Liver (tissue), 8 donors: ENCODE measurements at regions not wholly inside any gene's neighbourhood (a gene's known extent, or its start where the extent isn't known, plus 50 kb on each side); places are given as distances from the start of the nearest gene placed in this dataset.
A peak's percentile ranks its signal among the peaks of the same experiment; 100 is the strongest.

Source experiments
- DNase-seq: peaks from one replicate; pipeline ENCODE4 v3.0.0-alpha.2; 2017; ENCODE audit warnings: low spot score
- H3K27ac ChIP-seq, 2 donors: one replicate each; pipeline ENCODE4 v1.7.0; 2013; ENCODE audit warnings: inconsistent platforms in 2 of 2, low read length in 2 of 2, control low read depth in 1 of 2, low read depth in 1 of 2, mild to moderate bottlenecking in 1 of 2
- H3K27me3 ChIP-seq, 4 donors: one replicate each; pipeline versions ENCODE4 v1.6.1 to v1.7.0; 2013; ENCODE audit warnings: low read length in 3 of 4, inconsistent platforms in 1 of 4, mild to moderate bottlenecking in 1 of 4, moderate library complexity in 1 of 4; ENCODE audit not compliant: control insufficient read depth in 4 of 4, insufficient read depth in 4 of 4
- H3K36me3 ChIP-seq, 4 donors: one replicate each; pipeline versions ENCODE4 v1.6.1 to v1.7.0; 2013; ENCODE audit warnings: low read length in 3 of 4, mild to moderate bottlenecking in 3 of 4, low read depth in 1 of 4, moderate library complexity in 1 of 4; ENCODE audit not compliant: control insufficient read depth in 4 of 4, insufficient read depth in 3 of 4
- H3K4me1 ChIP-seq, 4 donors: one replicate each; pipeline versions ENCODE4 v1.6.1 to v1.7.0; 2013; ENCODE audit warnings: low read length in 3 of 4, mild to moderate bottlenecking in 3 of 4, moderate library complexity in 1 of 4; ENCODE audit not compliant: control insufficient read depth in 4 of 4, insufficient read depth in 4 of 4
- H3K4me3 ChIP-seq, 3 donors: one replicate each; pipeline versions ENCODE4 v1.6.1 to v1.7.0; 2013; ENCODE audit warnings: low read length in 3 of 3, control low read depth in 1 of 3, low read depth in 1 of 3, mild to moderate bottlenecking in 1 of 3
- H3K9ac ChIP-seq, 2 donors: one replicate each; pipeline ENCODE4 v1.7.0; 2013; ENCODE audit warnings: low read length in 2 of 2, mild to moderate bottlenecking in 2 of 2, moderate library complexity in 2 of 2, control low read depth in 1 of 2, low read depth in 1 of 2
- H3K9me3 ChIP-seq, 4 donors: one replicate each; pipeline versions ENCODE4 v1.6.1 to v1.7.0; 2013; ENCODE audit warnings: low read length in 3 of 4; ENCODE audit not compliant: control insufficient read depth in 4 of 4
- FOXA1 ChIP-seq: IDR thresholded peaks from 2 replicates; pipeline ENCODE4 v1.6.1; 2016; ENCODE audit warnings: antibody characterized with exemption
- GABPA ChIP-seq, 2 donors: IDR thresholded peaks in 1 of 2; conservative IDR thresholded peaks in 1 of 2; 2 replicates each; pipeline ENCODE4 v1.6.1; 2016; ENCODE audit warnings: antibody characterized with exemption in 2 of 2, mild to moderate bottlenecking in 1 of 2, moderate library complexity in 1 of 2
- HNF4A ChIP-seq, 2 donors: conservative IDR thresholded peaks; 2 replicates each; pipeline ENCODE4 v1.6.1; 2016; ENCODE audit warnings: antibody characterized with exemption in 2 of 2, mild to moderate bottlenecking in 2 of 2
- NR2F2 ChIP-seq: IDR thresholded peaks from 2 replicates; pipeline ENCODE4 v1.6.1; 2016; ENCODE audit warnings: antibody characterized with exemption
- RAD21 ChIP-seq, 2 donors: IDR thresholded peaks; 2 replicates each; pipeline ENCODE4 v1.6.1; 2016; ENCODE audit warnings: antibody characterized with exemption in 2 of 2, mild to moderate bottlenecking in 2 of 2
- RXRA ChIP-seq, 2 donors: IDR thresholded peaks; 2 replicates each; pipeline ENCODE4 v1.6.1; 2017 to 2018; ENCODE audit warnings: antibody characterized with exemption in 2 of 2, mild to moderate bottlenecking in 1 of 2
- SP1 ChIP-seq: IDR thresholded peaks from 2 replicates; pipeline ENCODE4 v1.6.1; 2018; ENCODE audit warnings: antibody characterized with exemption, mild to moderate bottlenecking
- TAF1 ChIP-seq: conservative IDR thresholded peaks from 2 replicates; pipeline ENCODE4 v1.6.1; 2016; ENCODE audit warnings: antibody characterized with exemption, mild to moderate bottlenecking
- WGBS: extraction: QIAGEN DNeasy Blood & Tissue Kit; methylation state at CpG from one replicate; pipeline ENCODE4 v1.1.7; 2013; 5-methylcytosine and 5-hydroxymethylcytosine counted together
- TF ChIP-seq, protein P1 (sequence below): fragments of 150-350 bp; IDR thresholded peaks from 2 replicates; pipeline ENCODE4 v1.5.1; 2017; ENCODE audit warnings: improper control_type of control experiment, low read depth, low read length; ENCODE audit not compliant: missing input control
- TF ChIP-seq, protein P2 (sequence below): IDR thresholded peaks from 2 replicates; pipeline ENCODE4 v1.6.1; 2016; ENCODE audit warnings: antibody characterized with exemption
- TF ChIP-seq, protein P3 (sequence below): IDR thresholded peaks from 2 replicates; pipeline ENCODE4 v1.6.1; 2016; ENCODE audit warnings: antibody characterized with exemption, mild to moderate bottlenecking
- TF ChIP-seq, protein P4 (sequence below): IDR thresholded peaks from 2 replicates; pipeline ENCODE4 v1.6.1; 2016; ENCODE audit warnings: antibody characterized with exemption
- donor health status: healthy.
- donor health status: healthy.
- donor health status: healthy.
- donor health status: healthy.
- donor health status: healthy.

DNA sequence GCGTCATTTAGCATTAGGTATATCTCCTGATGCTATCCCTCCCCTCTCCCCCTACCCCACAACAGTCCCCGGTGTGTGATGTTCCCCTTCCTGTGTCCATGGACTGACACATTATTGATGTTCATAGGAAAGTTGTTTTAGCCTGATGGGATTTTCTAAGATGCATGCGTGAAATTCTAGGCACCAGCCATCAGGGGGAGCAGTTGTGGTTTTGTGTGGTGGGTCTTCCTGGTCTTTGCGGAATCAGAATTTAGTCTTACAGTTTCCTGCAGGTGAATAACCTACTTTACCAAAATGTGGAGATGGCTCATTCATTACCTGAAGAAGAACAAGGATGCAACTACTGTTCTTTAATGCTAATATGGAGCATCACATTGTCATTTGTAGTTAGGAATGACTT, 455.0 kb upstream of the THBS1 start:
- peaks cover 0 to 5% (median 0%) of the 10 kb centered on the region in 4 donors for H3K27me3 ChIP-seq
- peak; percentile 54 for DNase-seq
- H3K9ac ChIP-seq = no peak overlapping the region
- H3K36me3 ChIP-seq = no peaks in the 10 kb centered on the region
- no peak overlapping the region for H3K4me3 ChIP-seq
- H3K9me3 ChIP-seq = peaks cover 0 to 5% (median 0%) of the 10 kb centered on the region in 4 donors
- WGBS = 22% methylated on average over 4 of the region's 4 CpGs
- TF ChIP-seq, protein P1, sequence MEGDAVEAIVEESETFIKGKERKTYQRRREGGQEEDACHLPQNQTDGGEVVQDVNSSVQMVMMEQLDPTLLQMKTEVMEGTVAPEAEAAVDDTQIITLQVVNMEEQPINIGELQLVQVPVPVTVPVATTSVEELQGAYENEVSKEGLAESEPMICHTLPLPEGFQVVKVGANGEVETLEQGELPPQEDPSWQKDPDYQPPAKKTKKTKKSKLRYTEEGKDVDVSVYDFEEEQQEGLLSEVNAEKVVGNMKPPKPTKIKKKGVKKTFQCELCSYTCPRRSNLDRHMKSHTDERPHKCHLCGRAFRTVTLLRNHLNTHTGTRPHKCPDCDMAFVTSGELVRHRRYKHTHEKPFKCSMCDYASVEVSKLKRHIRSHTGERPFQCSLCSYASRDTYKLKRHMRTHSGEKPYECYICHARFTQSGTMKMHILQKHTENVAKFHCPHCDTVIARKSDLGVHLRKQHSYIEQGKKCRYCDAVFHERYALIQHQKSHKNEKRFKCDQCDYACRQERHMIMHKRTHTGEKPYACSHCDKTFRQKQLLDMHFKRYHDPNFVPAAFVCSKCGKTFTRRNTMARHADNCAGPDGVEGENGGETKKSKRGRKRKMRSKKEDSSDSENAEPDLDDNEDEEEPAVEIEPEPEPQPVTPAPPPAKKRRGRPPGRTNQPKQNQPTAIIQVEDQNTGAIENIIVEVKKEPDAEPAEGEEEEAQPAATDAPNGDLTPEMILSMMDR = peak; percentile 70
- TF ChIP-seq FOXA1 (no peak), RAD21 (IDR thresholded peaks at IDR 0.05) (peak; percentile 82 to 86), HNF4A (conservative IDR thresholded peaks at IDR 0.05) (no peak), NR2F2 (no peak)
- TF ChIP-seq, protein P2, sequence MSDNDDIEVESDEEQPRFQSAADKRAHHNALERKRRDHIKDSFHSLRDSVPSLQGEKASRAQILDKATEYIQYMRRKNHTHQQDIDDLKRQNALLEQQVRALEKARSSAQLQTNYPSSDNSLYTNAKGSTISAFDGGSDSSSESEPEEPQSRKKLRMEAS = no peak
- H3K27ac ChIP-seq = no peak overlapping the region
- H3K4me1 ChIP-seq = no peaks in the 10 kb centered on the region

DNA sequence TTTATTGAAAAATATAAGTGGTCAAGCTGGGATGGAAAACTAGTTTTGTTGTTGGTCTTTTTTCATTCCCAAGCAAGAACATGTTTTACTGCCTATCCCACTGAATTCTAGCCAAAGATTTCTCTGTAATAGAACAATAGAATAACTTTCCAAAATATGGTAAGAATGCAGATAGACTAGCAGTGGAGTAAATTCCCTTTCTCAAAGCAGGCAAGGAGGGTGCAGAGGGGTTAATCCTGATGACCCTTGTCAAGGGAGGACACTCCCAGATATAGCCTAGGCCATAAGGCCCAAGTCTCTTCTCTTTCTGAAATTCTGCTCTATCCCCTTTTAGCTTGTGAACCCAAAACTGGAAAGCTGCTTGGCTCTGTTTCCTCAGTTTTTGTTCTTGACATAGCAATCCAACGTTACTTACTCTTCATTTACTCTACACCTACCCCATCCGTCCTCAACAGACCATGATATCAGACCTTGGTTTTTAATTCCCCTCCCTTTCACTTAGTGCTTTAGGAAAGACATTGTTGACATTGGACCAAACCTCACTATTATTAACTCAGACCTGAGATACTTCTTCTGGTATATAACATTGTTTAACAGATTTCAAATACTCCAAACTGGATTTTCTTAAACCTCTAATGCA, 453.6 kb upstream of the THBS1 start:
- Histone ChIP-seq H3K27me3 (no peaks in the 10 kb centered on the region), H3K9me3 (no peaks in the 10 kb centered on the region), H3K9ac (no peak overlapping the region), H3K4me3 (no peak overlapping the region), H3K36me3 (no peaks in the 10 kb centered on the region), H3K27ac (no peak overlapping the region), H3K4me1 (no peaks in the 10 kb centered on the region)
- DNase-seq = no peak
- no peak for TF ChIP-seq SP1
- TF ChIP-seq, protein P3, sequence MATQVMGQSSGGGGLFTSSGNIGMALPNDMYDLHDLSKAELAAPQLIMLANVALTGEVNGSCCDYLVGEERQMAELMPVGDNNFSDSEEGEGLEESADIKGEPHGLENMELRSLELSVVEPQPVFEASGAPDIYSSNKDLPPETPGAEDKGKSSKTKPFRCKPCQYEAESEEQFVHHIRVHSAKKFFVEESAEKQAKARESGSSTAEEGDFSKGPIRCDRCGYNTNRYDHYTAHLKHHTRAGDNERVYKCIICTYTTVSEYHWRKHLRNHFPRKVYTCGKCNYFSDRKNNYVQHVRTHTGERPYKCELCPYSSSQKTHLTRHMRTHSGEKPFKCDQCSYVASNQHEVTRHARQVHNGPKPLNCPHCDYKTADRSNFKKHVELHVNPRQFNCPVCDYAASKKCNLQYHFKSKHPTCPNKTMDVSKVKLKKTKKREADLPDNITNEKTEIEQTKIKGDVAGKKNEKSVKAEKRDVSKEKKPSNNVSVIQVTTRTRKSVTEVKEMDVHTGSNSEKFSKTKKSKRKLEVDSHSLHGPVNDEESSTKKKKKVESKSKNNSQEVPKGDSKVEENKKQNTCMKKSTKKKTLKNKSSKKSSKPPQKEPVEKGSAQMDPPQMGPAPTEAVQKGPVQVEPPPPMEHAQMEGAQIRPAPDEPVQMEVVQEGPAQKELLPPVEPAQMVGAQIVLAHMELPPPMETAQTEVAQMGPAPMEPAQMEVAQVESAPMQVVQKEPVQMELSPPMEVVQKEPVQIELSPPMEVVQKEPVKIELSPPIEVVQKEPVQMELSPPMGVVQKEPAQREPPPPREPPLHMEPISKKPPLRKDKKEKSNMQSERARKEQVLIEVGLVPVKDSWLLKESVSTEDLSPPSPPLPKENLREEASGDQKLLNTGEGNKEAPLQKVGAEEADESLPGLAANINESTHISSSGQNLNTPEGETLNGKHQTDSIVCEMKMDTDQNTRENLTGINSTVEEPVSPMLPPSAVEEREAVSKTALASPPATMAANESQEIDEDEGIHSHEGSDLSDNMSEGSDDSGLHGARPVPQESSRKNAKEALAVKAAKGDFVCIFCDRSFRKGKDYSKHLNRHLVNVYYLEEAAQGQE = peak; percentile 61
- no peak for TF ChIP-seq RAD21 (IDR thresholded peaks at IDR 0.05)
- 72% methylated on average over 2 of the region's 2 CpGs for WGBS

DNA sequence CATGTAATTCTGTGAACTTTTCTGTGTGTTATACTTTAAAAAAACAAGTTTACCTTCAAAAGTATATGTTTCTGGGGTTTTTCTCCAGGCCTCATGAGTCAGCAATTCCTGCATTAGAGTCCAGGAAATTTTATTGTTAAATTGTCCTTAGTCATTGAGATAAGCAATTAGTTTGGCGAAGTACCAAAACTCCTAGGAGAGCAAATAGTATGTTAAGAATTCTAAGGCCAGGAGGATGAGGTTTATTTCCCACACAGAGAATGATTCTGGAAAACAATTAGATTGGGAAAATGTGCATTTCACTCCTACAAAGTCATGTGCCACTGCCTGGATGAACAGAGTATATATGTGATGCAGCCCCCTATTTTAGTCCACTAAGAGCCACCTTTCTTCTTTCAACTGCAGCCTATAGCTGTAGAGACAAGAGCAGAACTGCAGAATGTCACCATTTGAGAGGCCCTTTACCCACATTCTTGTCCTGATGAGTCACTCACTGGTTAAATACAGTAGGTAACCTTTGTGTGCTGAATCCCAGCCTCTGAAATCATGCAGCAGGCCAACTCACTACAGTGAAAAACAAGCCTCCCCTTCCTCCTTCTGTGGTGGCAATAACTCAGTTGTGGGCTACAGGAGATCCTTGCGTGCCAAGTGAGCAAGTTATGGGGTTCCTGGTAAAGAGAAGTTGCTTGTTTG, 452.8 kb upstream of the THBS1 start:
- Histone ChIP-seq H3K36me3 (no peaks in the 10 kb centered on the region), H3K27me3 (no peaks in the 10 kb centered on the region), H3K4me1 (no peaks in the 10 kb centered on the region), H3K4me3 (no peak overlapping the region), H3K27ac (peak overlapping the region in 1 of 2 donors; percentile 13), H3K9ac (no peak overlapping the region), H3K9me3 (no peaks in the 10 kb centered on the region)
- DNase-seq = no peak
- 75% methylated on average over 2 of the region's 2 CpGs for WGBS
- TF ChIP-seq RAD21 (IDR thresholded peaks at IDR 0.05) (peak in 1 of 2 donors; percentile 4), GABPA (IDR thresholded peaks at IDR 0.05 in 1 of 2, conservative IDR thresholded peaks at IDR 0.05 in 1 of 2) (no peak), RXRA (IDR thresholded peaks at IDR 0.05) (peak in 1 of 2 donors; percentile 25), HNF4A (conservative IDR thresholded peaks at IDR 0.05) (no peak), NR2F2 (no peak), TAF1 (no peak)
- TF ChIP-seq, protein P2 = no peak
- TF ChIP-seq, protein P1 = no peak
- TF ChIP-seq, protein P4, sequence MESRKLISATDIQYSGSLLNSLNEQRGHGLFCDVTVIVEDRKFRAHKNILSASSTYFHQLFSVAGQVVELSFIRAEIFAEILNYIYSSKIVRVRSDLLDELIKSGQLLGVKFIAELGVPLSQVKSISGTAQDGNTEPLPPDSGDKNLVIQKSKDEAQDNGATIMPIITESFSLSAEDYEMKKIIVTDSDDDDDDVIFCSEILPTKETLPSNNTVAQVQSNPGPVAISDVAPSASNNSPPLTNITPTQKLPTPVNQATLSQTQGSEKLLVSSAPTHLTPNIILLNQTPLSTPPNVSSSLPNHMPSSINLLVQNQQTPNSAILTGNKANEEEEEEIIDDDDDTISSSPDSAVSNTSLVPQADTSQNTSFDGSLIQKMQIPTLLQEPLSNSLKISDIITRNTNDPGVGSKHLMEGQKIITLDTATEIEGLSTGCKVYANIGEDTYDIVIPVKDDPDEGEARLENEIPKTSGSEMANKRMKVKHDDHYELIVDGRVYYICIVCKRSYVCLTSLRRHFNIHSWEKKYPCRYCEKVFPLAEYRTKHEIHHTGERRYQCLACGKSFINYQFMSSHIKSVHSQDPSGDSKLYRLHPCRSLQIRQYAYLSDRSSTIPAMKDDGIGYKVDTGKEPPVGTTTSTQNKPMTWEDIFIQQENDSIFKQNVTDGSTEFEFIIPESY = no peak
